K562 (cell line): ENCODE measurements at regions not wholly inside any gene's neighbourhood (a gene's known extent, or its start where the extent isn't known, plus 50 kb on each side); places are given as distances from the start of the nearest gene placed in this dataset.

ENCODE experiments used
- ATAC-seq: fragments of 200-7000 bp; cut with Tn5 transposase; 3 replicates; pipeline ENCODE4 v1.9.1; 2020; ENCODE audit warnings: moderate library complexity
- BruUV-seq: library from RNA; stranded (reverse); fragments of 400-500 nt; replicated peaks from 2 replicates; lab custom pipeline; 2021; lab: Mats Ljungman, UMichigan
- CTCF ChIA-PET: fragments of 300-600 bp; formaldehyde crosslinking; extraction: SDS; loops from one replicate; lab custom pipeline; 2021; ENCODE audit warnings: low intra/inter-chr PET ratio; lab: Yijun Ruan, JAX
- POLR2A ChIA-PET: fragments of 300-600, 350-650 bp; sonication (Branson Sonifier 250); formaldehyde crosslinking; extraction: SDS; loops from one replicate; lab custom pipeline; 2021; ENCODE audit warnings: antibody characterized with exemption, inconsistent platforms; lab: Yijun Ruan, JAX
- DNase-seq, 4 experiments: peaks; one replicate each; pipeline versions ENCODE4 v3.0.0 to v3.0.0-alpha.2; 2011 to 2018; ENCODE audit warnings: low spot score in 3 of 4, mixed read lengths in 3 of 4; ENCODE audit errors: extremely low read depth in 1 of 4
- FAIRE-seq: peaks from 2 replicates; lab custom pipeline; 2011; peaks lifted over from hg19 to GRCh38; lab: Jason Lieb, UNC
- H2AFZ ChIP-seq: 2 replicates; pipeline ENCODE4 v1.6.0; 2011; ENCODE audit warnings: low read depth, low read length, control low read depth, inconsistent platforms
- H3K27ac ChIP-seq: fragments of 200-600 bp; 3 replicates; pipeline ENCODE4 v1.8.0; 2011; ENCODE audit warnings: low read depth, mild to moderate bottlenecking, control low read depth, inconsistent platforms, low read length, moderate library complexity, mixed read lengths; ENCODE audit errors: extremely low read depth
- H3K27me3 ChIP-seq, 2 experiments: fragments of 300-600 bp in 1 of 2; 2 replicates in 1 of 2; 3 replicates in 1 of 2; pipeline versions ENCODE4 v1.6.0 to v1.8.0; 2011; ENCODE audit warnings: inconsistent platforms in 2 of 2, low read length in 2 of 2, mild to moderate bottlenecking in 1 of 2, mixed read lengths in 1 of 2, moderate library complexity in 1 of 2; ENCODE audit not compliant: control insufficient read depth in 2 of 2, insufficient read depth in 2 of 2
- H3K36me3 ChIP-seq: fragments of 300-600 bp; 3 replicates; pipeline ENCODE4 v1.8.0; 2011; ENCODE audit warnings: mild to moderate bottlenecking, low read length, inconsistent platforms; ENCODE audit not compliant: control insufficient read depth, insufficient read depth
- H3K4me1 ChIP-seq, 2 experiments: fragments of 200-600 bp in 1 of 2; replicated peaks in 1 of 2; 2 replicates in 1 of 2; 3 replicates in 1 of 2; pipeline versions ENCODE4 v1.5.1 to v1.8.0; 2011; ENCODE audit warnings: inconsistent platforms in 2 of 2, low read length in 2 of 2, mild to moderate bottlenecking in 1 of 2, mixed read lengths in 1 of 2, moderate library complexity in 1 of 2; ENCODE audit not compliant: control insufficient read depth in 2 of 2, insufficient read depth in 2 of 2
- H3K4me2 ChIP-seq: 2 replicates; pipeline ENCODE4 v1.6.1; 2011; ENCODE audit warnings: low read length, control low read depth, inconsistent platforms, mixed read lengths; ENCODE audit not compliant: insufficient read depth
- H3K4me3 ChIP-seq: fragments of 200-600 bp; sonication (generic), shearing (Covaris generic); 2 replicates; pipeline ENCODE4 v1.5.1; 2016; ENCODE audit warnings: control low read depth, inconsistent platforms
- H3K79me2 ChIP-seq: fragments of 200-600 bp; 3 replicates; pipeline ENCODE4 v1.8.0; 2011; ENCODE audit warnings: low read length, inconsistent platforms; ENCODE audit not compliant: control insufficient read depth, insufficient read depth
- H3K9ac ChIP-seq, 2 experiments: 2 replicates each; pipeline versions ENCODE4 v1.6.0 to v1.6.1; 2011; ENCODE audit warnings: low read depth in 2 of 2, low read length in 2 of 2, control low read depth in 1 of 2, inconsistent platforms in 1 of 2, mild to moderate bottlenecking in 1 of 2, mixed read lengths in 1 of 2; ENCODE audit not compliant: insufficient read depth in 1 of 2
- H3K9me1 ChIP-seq: one replicate; pipeline ENCODE4 v1.6.0; 2011; ENCODE audit warnings: inconsistent platforms, mild to moderate bottlenecking, low read length, moderate library complexity; ENCODE audit not compliant: control insufficient read depth, insufficient read depth
- H3K9me3 ChIP-seq: replicated peaks from 2 replicates; pipeline ENCODE4 v1.5.1; 2011; ENCODE audit warnings: low read depth, low read length, inconsistent platforms; ENCODE audit not compliant: control insufficient read depth, insufficient read depth
- H4K20me1 ChIP-seq: replicated peaks from 2 replicates; pipeline ENCODE4 v1.6.1; 2011; ENCODE audit warnings: low read length, inconsistent platforms, mixed read lengths; ENCODE audit not compliant: control insufficient read depth, insufficient read depth
- FOXM1 ChIP-seq, 2 experiments: fragments of 450-650 bp in 1 of 2; sonication (generic) in 1 of 2; formaldehyde crosslinking in 1 of 2; IDR thresholded peaks; 2 replicates each; pipeline versions ENCODE4 v1.6.1 to v1.9.0; 2017 to 2022; ENCODE audit warnings: low read depth in 2 of 2, mild to moderate bottlenecking in 2 of 2, missing genetic modification reagents in 1 of 2, moderate library complexity in 1 of 2
- NR2C2 ChIP-seq, 2 experiments: fragments of 200-800 bp in 1 of 2; sonication (Bioruptor generic) in 1 of 2; sonication (generic) in 1 of 2; formaldehyde crosslinking in 1 of 2; IDR thresholded peaks; 2 replicates each; pipeline versions ENCODE4 v1.6.1 to v1.8.0; 2016 to 2022; ENCODE audit warnings: mild to moderate bottlenecking in 1 of 2, missing compliant biosample characterization in 1 of 2, missing genetic modification characterization in 1 of 2, missing genetic modification reagents in 1 of 2
- PBX2 ChIP-seq, 2 experiments: IDR thresholded peaks in 1 of 2; conservative IDR thresholded peaks in 1 of 2; 2 replicates each; pipeline ENCODE4 v1.6.1; 2016; ENCODE audit warnings: low read depth in 2 of 2, mild to moderate bottlenecking in 1 of 2, missing compliant biosample characterization in 1 of 2, missing genetic modification characterization in 1 of 2, moderate library complexity in 1 of 2
- PRMT5 ChIP-seq: sonication (generic); formaldehyde crosslinking; IDR thresholded peaks from 2 replicates; pipeline ENCODE4 v1.5.0; 2020; ENCODE audit warnings: missing genetic modification reagents
- PTTG1 ChIP-seq: fragments of 450-650 bp; IDR thresholded peaks from 2 replicates; pipeline ENCODE4 v1.6.1; 2016; ENCODE audit warnings: low read depth, mild to moderate bottlenecking, missing genetic modification characterization, missing compliant biosample characterization
- THRB ChIP-seq: fragments of 450-650 bp; formaldehyde crosslinking; conservative IDR thresholded peaks from 2 replicates; pipeline ENCODE4 v1.4.0; 2022; ENCODE audit warnings: mild to moderate bottlenecking, missing genetic modification characterization
- ZNF282 ChIP-seq: sonication (generic); formaldehyde crosslinking; IDR thresholded peaks from 2 replicates; pipeline ENCODE4 v1.8.1; 2023; ENCODE audit warnings: missing genetic modification reagents
- WGBS: fragments of 100-300 bp; shearing (Covaris generic); methylation state at CpG from one replicate; pipeline ENCODE4 v1.1.6; 2016; ENCODE audit warnings: low coverage, mixed read lengths; ENCODE audit not compliant: insufficient coverage; ENCODE audit errors: missing lambda C conversion rate; 5-methylcytosine and 5-hydroxymethylcytosine counted together
- in situ Hi-C: fragments of 300-500 bp; cut with MboI; formaldehyde crosslinking; loops from 4 replicates; pipeline ENCODE4 v1.15.0; 2018; ENCODE audit warnings: inconsistent platforms, mixed read lengths
- intact Hi-C: fragments of 100-400 bp; cut with micrococcal nuclease; formaldehyde crosslinking; loops from 2 replicates; pipeline ENCODE4 v1.14.2; 2022

GRCh38 chr16:63720848-63721247, 1401.0 kb downstream of the CDH11 start (continued):
- TF ChIP-seq ZNF282 (CRISPR knock-in tag): no peak

GRCh38 chr16:63719926-63720325, 1401.9 kb downstream of the CDH11 start:
- WGBS: 7% methylated on average over 10 of the region's 10 CpGs
- Histone ChIP-seq H3K4me3 (no peak overlapping the region), H3K36me3 (no peaks in the 10 kb centered on the region), H3K9me1 (no peaks in the 10 kb centered on the region), H3K27me3 (no peaks in the 10 kb centered on the region), H3K9ac (no peak overlapping the region), H3K4me1 (no peaks in the 10 kb centered on the region), H3K4me2 (no peak overlapping the region), H2AFZ (no peak overlapping the region), H4K20me1 (no peaks in the 10 kb centered on the region), H3K27ac (no peak overlapping the region), H3K9me3 (no peaks in the 10 kb centered on the region), H3K79me2 (no peaks in the 10 kb centered on the region)
- TF ChIP-seq PTTG1 (no peak), NR2C2 (CRISPR knock-in tag; IDR thresholded peaks at IDR 0.05) (no peak), NR2C2 (tag; IDR thresholded peaks at IDR 0.05) (no peak), THRB (no peak), PRMT5 (CRISPR knock-in tag) (no peak), PBX2 (CRISPR knock-in tag; IDR thresholded peaks at IDR 0.05; ENCODE audit: low read depth) (no peak), PBX2 (tag; conservative IDR thresholded peaks at IDR 0.05; ENCODE audit: low read depth) (no peak), FOXM1 (IDR thresholded peaks at IDR 0.05; ENCODE audit: low read depth) (no peak), FOXM1 (CRISPR knock-in tag; IDR thresholded peaks at IDR 0.05; ENCODE audit: low read depth) (no peak)
- intact Hi-C loops: no loop called here
- no peak for DNase-seq
- ATAC-seq: no peak
- FAIRE-seq: no peak
- ChIA-PET CTCF (no interaction called here), POLR2A (no interaction called here)
- no TSS peak for BruUV-seq
- in situ Hi-C loops: no loop called here
